Natural killer cell (primary cell): ENCODE measurements at regions not wholly inside any gene's neighbourhood (a gene's known extent, or its start where the extent isn't known, plus 50 kb on each side); places are given as distances from the start of the nearest gene placed in this dataset.

Experiments
- ATAC-seq, 3 donors: fragments of 150-1000 bp in 2 of 3; fragments of 200-7000 bp in 1 of 3; cut with Tn5 transposase; 1 replicate in 1 of 3; 2 replicates in 2 of 3; pipeline ENCODE4 v1.10.0; 2021; ENCODE audit warnings: mild to moderate bottlenecking in 2 of 3, moderate library complexity in 2 of 3
- DNase-seq, 2 donors: peaks; one replicate each; pipeline versions ENCODE4 v3.0.0 to v3.0.0-alpha.2; 2013 to 2021; ENCODE audit warnings: mixed read lengths in 1 of 2
- H3K27ac ChIP-seq: one replicate; pipeline ENCODE4 v1.5.1; 2013; ENCODE audit warnings: mild to moderate bottlenecking, low read length
- H3K27me3 ChIP-seq: one replicate; pipeline ENCODE4 v1.6.1; 2013; ENCODE audit warnings: low read length; ENCODE audit not compliant: control insufficient read depth, insufficient read depth
- H3K36me3 ChIP-seq: one replicate; pipeline ENCODE4 v1.6.1; 2013; ENCODE audit warnings: low read length; ENCODE audit not compliant: control insufficient read depth, insufficient read depth
- H3K4me1 ChIP-seq: one replicate; pipeline ENCODE4 v1.6.1; 2013; ENCODE audit warnings: low read length; ENCODE audit not compliant: control insufficient read depth, insufficient read depth
- H3K4me3 ChIP-seq: one replicate; pipeline ENCODE4 v1.5.1; 2013; ENCODE audit warnings: low read length
- H3K9me3 ChIP-seq: one replicate; pipeline ENCODE4 v1.6.1; 2013; ENCODE audit warnings: low read length; ENCODE audit not compliant: control insufficient read depth, insufficient read depth
- H3K27ac Mint-ChIP-seq, 2 donors: one replicate each; pipeline ENCODE4 v1.8.0; 2022; ENCODE audit warnings: mild to moderate bottlenecking in 2 of 2, mixed read lengths in 2 of 2, moderate library complexity in 1 of 2
- H3K27me3 Mint-ChIP-seq, 2 donors: one replicate each; pipeline ENCODE4 v1.8.0; 2022; ENCODE audit warnings: low read depth in 2 of 2, mixed read lengths in 2 of 2
- H3K36me3 Mint-ChIP-seq: one replicate; pipeline ENCODE4 v1.8.0; 2022; ENCODE audit warnings: mixed read lengths
- H3K4me1 Mint-ChIP-seq, 2 donors: one replicate each; pipeline ENCODE4 v1.8.0; 2022; ENCODE audit warnings: mixed read lengths in 2 of 2
- H3K4me3 Mint-ChIP-seq: one replicate; pipeline ENCODE4 v1.8.0; 2022; ENCODE audit warnings: mild to moderate bottlenecking, moderate library complexity, mixed read lengths
- H3K9me3 Mint-ChIP-seq, 2 donors: one replicate each; pipeline ENCODE4 v1.8.0; 2022; ENCODE audit warnings: mixed read lengths in 2 of 2
- WGBS: methylation state at CpG from one replicate; pipeline ENCODE4 v1.1.7; 2013; ENCODE audit warnings: missing lambda C conversion rate; ENCODE audit not compliant: insufficient coverage; 5-methylcytosine and 5-hydroxymethylcytosine counted together
- intact Hi-C: fragments of 100-400 bp; cut with micrococcal nuclease; formaldehyde crosslinking; loops from one replicate; pipeline ENCODE4 v1.14.2; 2022
- TF ChIP-seq, protein P1 (sequence below): fragments of 200-600 bp; IDR thresholded peaks from one replicate; pipeline ENCODE4 v1.8.0; 2022; ENCODE audit warnings: antibody characterized with exemption

DNA sequence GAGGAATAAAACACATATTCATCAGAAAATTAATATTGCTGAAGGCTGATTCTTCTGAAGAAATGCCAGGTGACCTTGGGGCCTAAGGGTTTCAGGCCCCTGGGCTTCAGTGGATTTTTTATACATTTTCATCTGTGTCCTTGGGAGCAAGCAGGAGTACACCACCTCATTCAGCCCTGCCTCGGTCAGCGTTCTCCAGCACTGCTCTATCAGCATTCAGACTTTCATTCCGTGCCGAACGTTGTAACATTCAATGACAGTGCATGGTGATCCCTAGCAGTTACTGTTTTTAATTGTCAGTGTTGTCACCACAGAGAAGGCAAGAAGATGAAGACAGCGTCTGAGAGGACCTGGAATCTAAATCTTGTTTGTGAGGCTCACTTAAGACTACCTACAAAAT is 490.4 kb downstream of the DNAH5 start:
- H3K4me1 Mint-ChIP-seq, result no peaks in the 10 kb centered on the region

DNA sequence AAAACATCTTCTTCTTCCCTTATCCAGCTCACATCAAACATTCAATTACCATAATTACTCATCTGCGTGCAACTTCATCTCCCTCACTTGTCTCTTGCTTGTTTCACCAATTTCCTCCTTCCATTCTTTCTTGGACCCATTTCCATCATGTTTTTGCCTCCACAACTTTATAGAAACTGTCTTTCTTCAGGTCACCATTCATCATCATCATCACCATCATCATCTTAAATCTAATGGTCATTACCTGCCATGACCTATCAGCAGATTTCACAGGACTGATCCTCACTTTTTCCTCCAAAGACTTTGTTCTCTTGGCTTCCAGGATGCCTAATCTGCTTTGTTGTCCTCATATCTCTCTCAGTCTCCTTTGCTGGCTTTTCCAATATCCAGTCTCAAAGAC is 495.6 kb downstream of the DNAH5 start:
- no peak overlapping the region for H3K27ac ChIP-seq
- no peaks in the 10 kb centered on the region for H3K9me3 ChIP-seq
- no peak overlapping the region for H3K27ac Mint-ChIP-seq
- no peak overlapping the region for H3K4me3 Mint-ChIP-seq
- H3K27me3 Mint-ChIP-seq, result no peaks in the 10 kb centered on the region
- no peak overlapping the region for H3K4me3 ChIP-seq
- no peaks in the 10 kb centered on the region for H3K4me1 Mint-ChIP-seq
- peaks cover 5 to 11% of the 10 kb centered on the region in 2 donors for H3K9me3 Mint-ChIP-seq
- no peaks in the 10 kb centered on the region for H3K36me3 Mint-ChIP-seq
- no peaks in the 10 kb centered on the region for H3K27me3 ChIP-seq
- 83% methylated on average over 1 of the region's 1 CpG for WGBS
- TF ChIP-seq, protein P1, sequence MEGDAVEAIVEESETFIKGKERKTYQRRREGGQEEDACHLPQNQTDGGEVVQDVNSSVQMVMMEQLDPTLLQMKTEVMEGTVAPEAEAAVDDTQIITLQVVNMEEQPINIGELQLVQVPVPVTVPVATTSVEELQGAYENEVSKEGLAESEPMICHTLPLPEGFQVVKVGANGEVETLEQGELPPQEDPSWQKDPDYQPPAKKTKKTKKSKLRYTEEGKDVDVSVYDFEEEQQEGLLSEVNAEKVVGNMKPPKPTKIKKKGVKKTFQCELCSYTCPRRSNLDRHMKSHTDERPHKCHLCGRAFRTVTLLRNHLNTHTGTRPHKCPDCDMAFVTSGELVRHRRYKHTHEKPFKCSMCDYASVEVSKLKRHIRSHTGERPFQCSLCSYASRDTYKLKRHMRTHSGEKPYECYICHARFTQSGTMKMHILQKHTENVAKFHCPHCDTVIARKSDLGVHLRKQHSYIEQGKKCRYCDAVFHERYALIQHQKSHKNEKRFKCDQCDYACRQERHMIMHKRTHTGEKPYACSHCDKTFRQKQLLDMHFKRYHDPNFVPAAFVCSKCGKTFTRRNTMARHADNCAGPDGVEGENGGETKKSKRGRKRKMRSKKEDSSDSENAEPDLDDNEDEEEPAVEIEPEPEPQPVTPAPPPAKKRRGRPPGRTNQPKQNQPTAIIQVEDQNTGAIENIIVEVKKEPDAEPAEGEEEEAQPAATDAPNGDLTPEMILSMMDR, result no peak
- intact Hi-C loops, result no loop called here
- no peaks in the 10 kb centered on the region for H3K4me1 ChIP-seq
- H3K36me3 ChIP-seq, result no peaks in the 10 kb centered on the region
- ATAC-seq (no peak), DNase-seq (no peak)

More for the DNA sequence above, 490.4 kb downstream of the DNAH5 start:
- Histone ChIP-seq H3K9me3 (no peaks in the 10 kb centered on the region), H3K27me3 (no peaks in the 10 kb centered on the region), H3K27ac (no peak overlapping the region), H3K36me3 (no peaks in the 10 kb centered on the region), H3K4me3 (no peak overlapping the region), H3K4me1 (no peaks in the 10 kb centered on the region)
- intact Hi-C loops, result no loop called here
- Mint-ChIP-seq H3K4me3 (no peak overlapping the region), H3K27ac (no peak overlapping the region), H3K36me3 (no peaks in the 10 kb centered on the region), H3K27me3 (no peaks in the 10 kb centered on the region), H3K9me3 (peaks cover 3 to 6% of the 10 kb centered on the region in 2 donors)
- TF ChIP-seq, protein P1, result no peak
- DNase-seq (no peak), ATAC-seq (no peak)
- 83% methylated on average over 6 of the region's 6 CpGs for WGBS

DNA sequence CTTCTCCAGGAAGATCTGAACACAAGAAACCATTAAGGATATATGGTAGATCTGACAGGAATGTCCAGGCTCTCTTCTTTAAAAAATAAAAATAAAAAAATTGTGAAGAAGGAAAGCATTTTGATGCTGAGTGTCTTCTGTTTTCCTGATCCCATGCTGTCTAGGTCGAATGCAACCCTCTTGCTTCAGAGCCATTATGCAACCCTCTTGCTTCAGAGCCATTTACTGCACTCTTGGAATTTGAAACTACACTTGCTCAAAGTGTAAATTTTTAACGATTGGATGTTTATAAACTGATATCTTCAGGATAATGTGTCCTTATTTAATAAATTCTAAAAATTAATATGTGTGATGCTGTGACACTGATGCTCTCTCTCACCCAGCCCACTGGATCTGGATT is 505.1 kb downstream of the DNAH5 start:
- Mint-ChIP-seq H3K9me3 (peaks cover 0 to 8% of the 10 kb centered on the region in 2 donors), H3K4me1 (no peaks in the 10 kb centered on the region), H3K4me3 (no peak overlapping the region), H3K27me3 (no peaks in the 10 kb centered on the region), H3K36me3 (no peaks in the 10 kb centered on the region), H3K27ac (no peak overlapping the region)
- H3K27me3 ChIP-seq, result no peaks in the 10 kb centered on the region
- H3K27ac ChIP-seq, result no peak overlapping the region
- H3K9me3 ChIP-seq, result no peaks in the 10 kb centered on the region
- ATAC-seq, result no peak
- no peaks in the 10 kb centered on the region for H3K36me3 ChIP-seq
- intact Hi-C loops, result no loop called here
- H3K4me1 ChIP-seq, result no peaks in the 10 kb centered on the region
- WGBS, result 40% methylated on average over 1 of the region's 2 CpGs
- H3K4me3 ChIP-seq, result no peak overlapping the region
- TF ChIP-seq, protein P1, result no peak
- DNase-seq, result no peak

DNA sequence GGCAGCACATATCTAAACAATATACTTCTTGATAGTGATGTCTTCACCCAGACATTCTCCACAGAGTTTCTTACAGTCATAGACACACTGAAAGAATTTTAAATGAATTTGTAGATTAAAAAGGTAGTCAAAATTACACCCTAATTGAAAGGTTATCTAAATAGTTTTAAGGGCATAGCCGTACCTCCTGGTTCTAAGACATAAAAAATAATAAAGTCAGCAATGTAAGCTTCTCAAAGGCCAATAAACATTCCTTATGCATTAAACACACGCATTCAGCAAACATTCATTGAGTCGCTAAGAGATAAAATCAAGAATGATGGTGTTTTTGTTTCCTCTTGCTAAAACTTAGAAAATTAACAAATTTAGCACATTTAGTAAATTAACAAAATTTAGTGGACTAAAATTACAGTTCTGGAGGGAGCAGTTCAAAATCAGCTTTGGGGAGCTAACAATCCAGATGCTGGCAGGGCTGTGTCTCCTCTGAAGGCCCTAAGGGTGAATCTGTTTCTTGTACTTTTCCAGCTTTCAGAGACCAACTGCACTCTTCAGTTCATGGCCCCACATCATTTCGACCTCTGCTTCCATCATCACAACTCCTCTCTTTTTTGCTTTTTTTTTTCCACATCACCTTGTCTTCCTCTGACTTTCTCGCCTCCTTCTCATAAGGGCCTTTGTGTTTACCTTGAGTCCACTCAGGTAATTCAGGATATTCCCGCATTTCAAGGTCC is 516.5 kb downstream of the DNAH5 start:
- no peaks in the 10 kb centered on the region for H3K4me1 Mint-ChIP-seq
- Histone ChIP-seq H3K9me3 (no peaks in the 10 kb centered on the region), H3K4me1 (no peaks in the 10 kb centered on the region), H3K36me3 (no peaks in the 10 kb centered on the region), H3K27me3 (no peaks in the 10 kb centered on the region), H3K27ac (no peak overlapping the region), H3K4me3 (no peak overlapping the region)
- H3K9me3 Mint-ChIP-seq, result peaks cover 11 to 18% of the 10 kb centered on the region in 2 donors
- H3K27me3 Mint-ChIP-seq, result no peaks in the 10 kb centered on the region
- no peak overlapping the region for H3K4me3 Mint-ChIP-seq
- TF ChIP-seq, protein P1, result no peak
- H3K27ac Mint-ChIP-seq, result no peak overlapping the region
- H3K36me3 Mint-ChIP-seq, result no peaks in the 10 kb centered on the region
- DNase-seq (no peak), ATAC-seq (no peak)
- WGBS, result 77% methylated on average over 3 of the region's 6 CpGs
- intact Hi-C loops, result no loop called here
